ENCODE measurements at regions not wholly inside any gene's neighbourhood (a gene's known extent, or its start where the extent isn't known, plus 50 kb on each side); places are given as distances from the start of the nearest gene placed in this dataset.

DNA sequence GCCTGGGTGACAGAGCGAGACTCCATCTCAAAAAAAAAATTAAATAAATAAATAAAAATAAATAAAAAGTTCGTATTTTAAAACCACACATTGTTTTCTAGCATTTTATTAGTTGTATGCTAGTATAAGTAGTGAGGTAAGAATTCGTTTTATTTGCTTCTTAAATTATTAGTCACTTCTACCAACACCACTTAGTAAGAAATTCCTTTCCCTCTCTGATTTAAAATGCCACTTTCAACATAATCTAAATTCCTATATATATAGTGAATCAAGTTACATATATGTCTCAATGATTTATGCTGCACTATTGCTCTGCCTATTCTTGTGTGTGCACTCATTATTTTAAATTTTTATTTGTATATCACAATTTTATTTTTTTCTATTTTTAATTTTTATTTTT lies 72.1 kb downstream of the MAGEC1 start:
- TF ChIP-seq, protein P1, sequence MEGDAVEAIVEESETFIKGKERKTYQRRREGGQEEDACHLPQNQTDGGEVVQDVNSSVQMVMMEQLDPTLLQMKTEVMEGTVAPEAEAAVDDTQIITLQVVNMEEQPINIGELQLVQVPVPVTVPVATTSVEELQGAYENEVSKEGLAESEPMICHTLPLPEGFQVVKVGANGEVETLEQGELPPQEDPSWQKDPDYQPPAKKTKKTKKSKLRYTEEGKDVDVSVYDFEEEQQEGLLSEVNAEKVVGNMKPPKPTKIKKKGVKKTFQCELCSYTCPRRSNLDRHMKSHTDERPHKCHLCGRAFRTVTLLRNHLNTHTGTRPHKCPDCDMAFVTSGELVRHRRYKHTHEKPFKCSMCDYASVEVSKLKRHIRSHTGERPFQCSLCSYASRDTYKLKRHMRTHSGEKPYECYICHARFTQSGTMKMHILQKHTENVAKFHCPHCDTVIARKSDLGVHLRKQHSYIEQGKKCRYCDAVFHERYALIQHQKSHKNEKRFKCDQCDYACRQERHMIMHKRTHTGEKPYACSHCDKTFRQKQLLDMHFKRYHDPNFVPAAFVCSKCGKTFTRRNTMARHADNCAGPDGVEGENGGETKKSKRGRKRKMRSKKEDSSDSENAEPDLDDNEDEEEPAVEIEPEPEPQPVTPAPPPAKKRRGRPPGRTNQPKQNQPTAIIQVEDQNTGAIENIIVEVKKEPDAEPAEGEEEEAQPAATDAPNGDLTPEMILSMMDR (IDR thresholded peaks at IDR 0.05; ENCODE audit: low read depth, low read length): no peak
- TF ChIP-seq POLR2A (IDR thresholded peaks at IDR 0.05; ENCODE audit: extremely low read depth, insufficient read length) (no peak), MYC (IDR thresholded peaks at IDR 0.05; ENCODE audit: low read depth, low read length) (no peak)
- TF ChIP-seq, protein P2, sequence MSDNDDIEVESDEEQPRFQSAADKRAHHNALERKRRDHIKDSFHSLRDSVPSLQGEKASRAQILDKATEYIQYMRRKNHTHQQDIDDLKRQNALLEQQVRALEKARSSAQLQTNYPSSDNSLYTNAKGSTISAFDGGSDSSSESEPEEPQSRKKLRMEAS (IDR thresholded peaks at IDR 0.05; ENCODE audit: low read depth, low read length): no peak
